CD4-positive, alpha-beta T cell treated with Interleukin-4 for 1 hour (primary cell): ENCODE measurements at regions not wholly inside any gene's neighbourhood (a gene's known extent, or its start where the extent isn't known, plus 50 kb on each side); places are given as distances from the start of the nearest gene placed in this dataset.
"Not testable (repeated sequence)": the region's sequence is repeated elsewhere in the genome, so short reads cannot be mapped to it uniquely, and the experiment has no call there.

Experiments
- DNase-seq, 2 donors: peaks; one replicate each; pipeline ENCODE4 v3.0.0-alpha.2; 2020 to 2022

DNA sequence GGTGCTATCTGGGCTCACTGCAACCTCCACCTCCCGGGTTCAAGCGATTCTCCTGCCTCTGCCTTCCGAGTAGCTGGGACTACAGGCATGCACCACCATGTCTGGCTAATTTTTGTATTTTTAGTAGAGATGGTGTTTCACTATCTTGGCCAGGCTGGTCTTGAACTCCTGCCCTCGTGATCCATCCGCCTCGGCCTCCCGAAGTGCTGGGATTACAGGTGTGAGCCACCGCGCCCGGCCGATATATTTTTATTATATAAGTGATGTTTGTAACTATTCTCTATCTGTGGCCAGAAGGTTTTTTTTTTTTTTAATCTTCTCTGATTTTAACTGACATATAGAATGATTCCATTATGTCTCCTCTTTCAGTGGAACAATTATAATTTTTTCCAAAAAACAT is 579.3 kb upstream of the CITED2 start:
- not testable (repeated sequence) for DNase-seq

DNA sequence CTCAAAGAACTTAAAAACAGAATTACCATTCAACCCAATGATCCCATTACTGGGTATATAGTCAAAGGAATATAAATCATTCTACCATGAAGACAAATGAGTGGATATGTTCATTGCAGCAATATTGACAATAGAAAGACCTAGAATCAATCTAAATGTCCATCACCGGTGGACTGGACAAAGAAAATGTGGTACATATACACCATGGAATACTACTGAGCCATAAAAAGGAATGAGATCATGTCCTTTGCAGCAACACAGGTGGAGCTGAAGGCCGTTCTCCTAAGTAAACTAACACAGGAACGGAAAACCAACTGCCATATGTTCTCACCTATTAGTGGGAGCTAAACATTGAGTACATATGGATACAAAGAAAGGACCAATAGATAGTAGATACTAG is 576.7 kb upstream of the CITED2 start:
- DNase-seq: no peak

DNA sequence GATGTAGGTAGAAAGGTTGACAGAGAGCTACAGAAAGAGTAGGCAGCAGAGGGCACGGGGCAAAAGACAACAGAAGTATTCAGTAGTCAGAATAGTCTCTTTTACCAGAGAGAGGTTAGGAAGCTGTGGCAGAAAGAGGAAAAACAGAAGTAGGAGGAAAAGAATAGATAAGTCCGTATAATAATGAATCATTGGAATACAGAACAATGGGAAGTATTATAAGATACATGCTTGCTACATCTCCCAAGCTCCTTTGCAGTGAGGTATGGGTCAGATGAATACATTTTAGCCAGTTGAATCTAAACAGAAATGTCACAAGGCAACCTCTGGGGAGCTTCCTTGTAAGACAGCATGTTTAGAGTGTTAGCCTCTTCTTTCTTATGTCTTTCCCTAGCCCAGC is 570.5 kb upstream of the CITED2 start:
- DNase-seq: no peak

DNA sequence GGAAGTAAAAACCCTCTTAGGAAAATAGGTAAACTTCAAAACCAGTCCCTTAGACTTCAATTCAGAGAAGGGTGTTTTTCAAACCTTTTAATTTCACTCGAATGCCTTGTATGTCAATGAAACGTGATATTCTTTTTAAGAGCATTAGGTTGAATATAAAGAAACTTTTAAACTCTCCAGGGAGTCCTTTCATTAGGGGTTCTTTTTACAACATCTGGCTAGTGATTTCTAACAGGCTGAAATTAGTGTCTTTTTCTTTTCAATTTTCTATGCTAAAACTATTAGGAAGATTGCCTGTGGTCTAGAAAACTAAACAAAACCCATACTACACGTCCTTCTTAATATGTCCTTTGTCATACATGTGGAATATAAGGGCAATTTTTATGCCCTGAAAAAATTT is 569.7 kb upstream of the CITED2 start:
- DNase-seq: no peak

DNA sequence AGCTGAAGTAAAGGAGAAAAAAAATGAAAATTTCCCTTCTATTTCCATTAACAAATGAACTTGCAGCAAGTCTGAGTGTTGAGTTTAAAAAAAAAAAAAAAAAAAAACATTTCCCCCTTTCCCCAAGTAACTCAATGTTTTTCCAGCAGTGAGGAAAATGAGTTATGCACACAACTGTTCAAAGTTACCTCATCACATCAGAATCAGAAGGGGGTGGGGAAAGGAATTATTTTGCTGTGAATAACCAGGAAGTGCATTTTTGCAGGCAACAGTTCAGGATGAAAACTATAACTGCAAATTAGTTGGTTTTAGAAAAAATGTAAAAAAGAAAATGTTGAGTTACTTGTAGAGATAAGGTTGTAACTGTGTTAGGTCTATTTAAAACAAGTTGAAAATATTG is 568.9 kb upstream of the CITED2 start:
- DNase-seq: no peak

DNA sequence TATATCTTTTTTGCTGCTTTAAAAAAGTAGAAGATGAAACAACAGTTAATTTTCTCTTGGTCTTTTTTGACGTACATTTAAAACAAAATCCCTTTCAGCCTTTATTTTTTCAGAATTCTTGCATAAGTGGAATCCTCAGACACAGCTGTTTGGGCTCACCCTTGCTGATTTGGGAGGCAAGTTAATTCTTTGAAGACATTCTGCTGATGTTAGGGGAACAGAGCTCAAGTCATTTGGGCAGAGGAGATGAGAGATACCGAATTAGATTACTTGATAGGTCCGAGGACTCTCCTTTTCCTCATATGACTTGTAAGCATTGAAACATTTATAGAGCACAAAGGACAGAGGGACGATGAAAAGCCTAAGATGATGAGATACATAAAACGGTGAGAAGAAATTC is 567.9 kb upstream of the CITED2 start:
- DNase-seq: no peak

DNA sequence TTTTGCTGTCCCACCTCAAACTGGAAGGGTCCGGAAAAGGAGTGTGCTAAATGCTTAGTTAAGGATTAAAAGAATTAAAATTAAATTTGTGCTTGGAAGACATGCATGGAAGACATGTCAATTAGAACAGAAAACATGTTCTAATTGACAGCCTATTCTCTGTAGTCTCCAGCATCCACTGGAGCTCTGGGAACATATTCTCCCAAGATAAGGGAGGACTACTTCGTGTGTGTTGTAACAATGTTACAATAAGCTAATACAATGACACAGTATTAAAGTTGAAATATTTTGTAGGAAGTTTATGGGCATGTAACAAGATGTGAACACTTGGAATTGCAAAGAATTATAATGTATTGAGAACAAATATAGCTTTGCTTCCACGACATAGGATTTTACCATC is 567.4 kb upstream of the CITED2 start:
- no peak for DNase-seq

DNA sequence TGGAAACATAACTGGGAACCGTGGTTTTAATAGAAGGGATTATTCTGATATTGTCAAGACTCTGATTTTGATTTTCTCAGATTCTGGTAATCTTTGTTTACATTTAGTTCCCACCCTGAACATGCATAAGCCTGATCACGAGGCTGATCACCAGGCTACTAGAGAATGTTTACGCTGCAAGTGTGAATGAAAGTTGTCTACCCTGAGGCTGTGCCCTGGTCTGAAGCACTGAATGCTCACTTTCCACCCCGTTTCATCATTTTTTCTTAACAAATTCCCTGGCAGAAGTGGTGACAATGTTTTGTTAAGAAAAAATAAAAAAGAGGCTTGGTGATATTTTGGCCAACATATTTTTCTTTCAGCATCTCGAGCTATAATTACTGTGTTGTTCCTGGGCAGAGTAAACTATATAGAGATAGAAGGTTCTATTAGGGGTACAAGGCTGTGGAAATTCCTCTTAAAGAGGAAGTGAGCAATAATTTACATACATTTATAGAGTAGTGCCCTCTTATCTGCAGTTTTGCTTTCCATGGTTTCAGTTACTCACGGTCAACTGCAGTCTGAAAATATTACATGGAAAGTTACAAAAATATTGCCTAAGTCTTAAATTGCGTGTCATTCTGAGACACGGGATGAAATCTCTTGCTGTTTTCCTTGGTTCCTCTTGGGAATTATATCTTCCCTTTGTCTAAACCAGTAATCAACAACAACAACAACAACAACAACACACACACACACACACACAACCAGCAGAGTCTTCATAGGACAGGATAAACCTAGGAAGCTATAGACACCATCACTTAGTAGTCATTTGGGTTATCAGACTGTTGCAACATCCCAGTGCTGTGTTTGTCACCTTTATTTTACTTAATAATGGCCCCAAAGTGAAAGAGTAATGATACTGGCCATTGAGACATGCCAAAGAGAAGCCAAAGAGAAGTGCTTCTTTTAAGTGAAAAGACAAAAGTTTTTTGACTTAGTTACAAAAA is 566.6 kb upstream of the CITED2 start:
- no peak for DNase-seq

DNA sequence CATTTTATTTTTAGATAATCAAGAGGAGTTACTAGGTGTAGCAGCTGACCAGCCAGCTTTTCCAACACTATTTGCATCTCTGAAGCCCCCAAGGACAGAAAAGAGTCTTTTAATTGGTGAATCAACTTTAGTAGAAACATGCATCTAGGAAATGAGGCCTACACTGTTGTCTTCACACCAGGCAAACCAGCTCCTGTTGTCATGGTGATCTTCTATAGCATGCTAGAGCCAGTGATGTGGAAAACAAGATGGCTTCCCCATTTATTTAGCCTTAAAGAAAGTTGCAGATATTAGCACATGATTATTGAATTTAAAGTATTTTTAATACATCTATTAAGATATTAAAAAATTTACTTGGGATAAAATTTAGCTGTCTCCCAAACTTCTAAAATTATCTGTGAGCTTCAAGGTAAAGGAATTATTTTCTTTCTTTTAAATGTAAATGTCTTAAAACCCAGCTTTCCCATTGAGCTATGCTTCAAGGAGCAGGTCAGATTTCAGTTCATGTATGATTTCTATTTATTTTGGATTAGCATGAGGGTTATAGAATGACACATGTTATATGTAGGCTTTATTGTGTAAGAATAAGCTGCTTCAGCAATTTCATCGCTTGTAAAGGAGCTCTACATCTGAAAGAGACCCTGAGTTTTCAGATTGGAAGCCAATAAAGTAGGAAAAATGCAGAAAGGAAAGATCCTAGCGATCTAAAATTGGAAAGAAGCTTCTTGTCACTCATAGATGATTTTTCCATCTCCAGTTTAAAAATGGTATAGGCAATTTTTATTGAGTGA is 564.9 kb upstream of the CITED2 start:
- DNase-seq: no peak

DNA sequence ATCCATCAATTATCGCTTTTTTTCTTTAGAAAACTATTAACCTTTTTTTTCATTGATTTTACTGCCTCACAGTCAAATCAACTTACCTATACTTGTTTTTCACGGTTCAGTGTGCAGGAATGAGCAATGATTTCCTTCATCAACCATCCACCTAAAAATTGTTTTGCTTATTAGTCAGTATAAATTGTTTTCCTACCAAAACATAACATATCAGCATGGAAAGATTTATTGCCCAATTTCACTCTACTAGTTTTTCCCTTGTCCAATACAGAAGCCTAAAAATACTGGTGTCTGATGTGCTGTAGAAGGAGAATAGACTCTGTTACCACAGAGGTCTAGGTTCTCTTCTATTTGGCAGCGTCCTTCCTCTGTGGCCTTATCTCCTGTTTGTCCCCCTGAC is 558.2 kb upstream of the CITED2 start:
- no peak for DNase-seq

DNA sequence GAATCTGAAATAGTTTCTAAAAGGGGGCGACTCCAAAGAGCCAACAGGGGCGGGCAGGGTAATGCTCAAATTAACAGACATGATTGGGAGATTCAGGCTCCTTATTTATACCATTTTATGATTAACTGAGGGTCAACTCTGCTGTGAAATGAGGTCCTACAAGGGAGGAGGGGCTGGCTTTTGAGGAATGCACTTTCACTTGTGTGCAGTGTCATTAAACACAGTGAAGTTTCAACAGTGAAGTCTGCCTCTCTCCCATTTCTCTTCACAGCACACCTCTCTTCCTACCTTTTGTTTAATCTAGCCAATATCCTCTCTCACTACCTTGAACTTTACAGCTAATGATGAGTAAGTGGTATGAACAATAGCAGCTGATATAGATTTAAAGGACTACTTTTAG is 557.3 kb upstream of the CITED2 start:
- DNase-seq: no peak

DNA sequence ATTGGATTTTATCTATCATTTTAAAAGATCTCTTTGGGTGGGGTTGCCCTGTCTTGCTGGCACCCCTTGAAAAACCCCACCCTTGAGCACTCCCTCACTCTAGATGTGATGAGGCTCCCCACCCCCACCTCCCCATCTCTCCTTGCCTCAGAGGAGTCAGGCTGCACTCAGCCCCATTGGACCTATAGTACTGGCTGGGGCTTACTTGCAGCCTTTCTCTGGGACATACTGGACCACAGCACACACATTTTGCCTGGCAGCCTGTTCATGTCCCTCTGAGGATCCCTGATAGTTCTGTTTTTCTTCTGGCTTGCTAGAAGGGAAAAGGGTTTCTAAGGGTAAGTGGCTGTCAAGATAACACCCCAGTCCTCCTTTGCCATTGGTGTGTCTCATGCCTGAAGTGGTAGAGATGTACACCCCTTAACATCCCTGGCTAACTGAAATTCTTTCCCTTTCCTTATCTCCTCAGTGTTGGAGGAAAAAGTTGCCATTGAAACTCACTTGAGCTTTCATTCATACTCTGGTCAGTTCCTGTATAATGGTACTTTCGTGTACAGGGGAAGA is 553.4 kb upstream of the CITED2 start:
- no peak for DNase-seq

DNA sequence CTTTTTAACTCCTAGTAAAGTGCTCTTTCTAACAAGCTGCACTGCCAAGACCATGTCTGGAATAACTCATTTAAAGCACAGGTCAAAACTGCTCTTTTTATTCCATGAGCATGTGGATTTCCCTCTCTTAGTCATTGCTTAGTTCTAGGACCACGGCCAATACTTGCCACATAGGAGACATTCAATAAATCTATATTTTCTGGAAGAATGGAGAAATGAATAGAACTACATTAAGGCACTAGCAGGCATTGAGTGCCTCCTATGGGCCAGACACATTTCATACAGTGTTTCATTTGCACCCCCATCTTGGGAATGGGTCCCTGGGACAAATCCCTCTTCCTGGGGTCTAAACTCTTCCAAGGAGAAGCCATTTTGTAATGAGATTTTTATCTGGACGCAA is 552.8 kb upstream of the CITED2 start:
- no peak for DNase-seq

DNA sequence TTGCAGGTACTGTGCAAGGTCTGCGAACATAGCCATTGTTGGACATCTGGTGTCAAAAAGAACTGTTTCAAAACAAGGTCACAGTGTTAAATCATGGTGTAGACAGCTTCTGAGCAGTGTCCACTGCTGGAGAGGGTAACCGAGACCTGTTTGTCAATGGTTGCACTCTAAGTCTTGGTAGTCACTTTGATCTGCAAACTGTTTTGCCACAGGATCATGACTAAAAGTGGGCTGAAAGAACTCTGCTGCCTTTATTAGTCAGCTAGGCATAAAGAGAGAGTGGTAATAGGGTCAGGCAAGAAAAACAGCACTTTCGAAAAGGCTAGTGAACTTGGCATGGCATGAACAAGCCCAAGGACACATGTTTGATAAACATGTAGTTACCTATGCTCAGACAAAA is 552.3 kb upstream of the CITED2 start:
- no peak for DNase-seq

DNA sequence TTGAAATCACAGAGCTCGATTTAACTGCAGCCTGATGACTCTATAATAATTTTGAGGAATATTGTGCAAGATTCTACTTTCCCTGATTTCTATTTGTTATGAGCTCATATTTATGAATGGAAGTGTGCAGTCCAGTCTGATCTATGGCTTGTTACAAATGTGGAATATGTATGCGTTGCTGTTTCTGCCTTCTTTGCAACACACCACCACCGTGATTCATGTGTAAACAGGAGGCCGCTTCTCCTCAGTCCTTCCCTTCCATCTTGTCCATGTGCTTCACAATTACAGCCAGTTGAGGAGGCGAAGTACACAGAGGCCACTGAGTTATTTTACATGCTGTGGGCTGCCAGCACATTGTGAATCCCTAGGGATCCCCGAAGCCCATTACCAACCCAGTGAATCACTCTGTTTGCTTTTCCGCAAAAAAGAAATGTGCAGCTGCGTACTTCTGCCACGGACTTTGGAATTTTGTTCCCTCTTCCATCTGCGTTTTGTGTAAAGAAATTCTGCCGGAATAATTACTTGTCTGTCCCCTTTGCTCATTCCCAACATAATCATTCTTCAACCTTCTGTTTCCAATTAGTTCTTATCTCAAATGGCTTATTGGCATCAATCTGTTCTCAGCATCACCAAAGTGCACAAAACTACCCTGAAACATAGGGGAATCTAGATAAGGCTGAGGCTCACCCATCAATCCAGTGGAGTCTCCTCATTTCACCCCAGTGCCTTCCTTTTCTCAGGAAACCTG is 551.6 kb upstream of the CITED2 start:
- no peak for DNase-seq

DNA sequence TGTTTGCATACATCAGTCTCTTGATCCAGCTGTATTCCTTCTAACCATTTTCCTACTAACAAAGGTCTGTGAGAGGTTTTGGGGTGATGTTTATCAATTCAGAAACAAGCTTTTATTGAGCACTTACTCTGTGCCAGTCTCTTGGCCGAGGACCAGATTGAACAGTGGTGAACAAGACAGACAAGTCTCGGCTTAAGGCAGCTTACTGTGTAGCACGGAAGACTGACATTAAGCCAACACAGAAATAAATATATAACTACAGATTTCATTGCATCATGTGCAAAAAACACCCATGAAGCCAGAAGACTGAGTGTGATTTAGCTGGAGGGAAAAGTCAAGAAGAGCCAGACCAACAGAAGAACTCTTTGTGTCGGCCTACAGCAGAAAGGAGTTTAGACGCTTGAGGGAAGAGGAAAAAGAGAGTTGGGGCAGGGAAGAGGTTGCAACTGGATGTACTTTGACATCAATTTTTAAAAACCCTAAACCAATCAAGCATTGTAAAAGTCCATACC is 549.6 kb upstream of the CITED2 start:
- DNase-seq: no peak

DNA sequence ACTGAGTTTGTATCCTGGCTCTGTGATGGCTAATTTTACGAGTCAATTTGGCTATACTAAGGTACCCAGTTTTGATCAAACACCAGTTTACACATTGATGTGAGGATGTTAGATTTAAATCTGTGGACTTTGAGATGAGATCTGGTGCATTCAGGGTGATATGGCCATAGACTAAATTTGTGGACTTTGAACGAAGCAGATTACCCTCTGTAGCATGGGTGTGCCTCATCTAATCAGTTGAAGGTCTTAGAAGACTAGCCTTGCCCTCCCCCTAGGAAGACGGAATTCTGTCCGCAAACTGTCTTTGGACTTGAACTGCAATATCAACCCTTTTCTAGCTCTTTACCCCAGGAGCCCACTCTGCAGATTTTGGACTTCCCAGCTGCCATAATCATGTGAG is 547.8 kb upstream of the CITED2 start:
- no peak for DNase-seq

DNA sequence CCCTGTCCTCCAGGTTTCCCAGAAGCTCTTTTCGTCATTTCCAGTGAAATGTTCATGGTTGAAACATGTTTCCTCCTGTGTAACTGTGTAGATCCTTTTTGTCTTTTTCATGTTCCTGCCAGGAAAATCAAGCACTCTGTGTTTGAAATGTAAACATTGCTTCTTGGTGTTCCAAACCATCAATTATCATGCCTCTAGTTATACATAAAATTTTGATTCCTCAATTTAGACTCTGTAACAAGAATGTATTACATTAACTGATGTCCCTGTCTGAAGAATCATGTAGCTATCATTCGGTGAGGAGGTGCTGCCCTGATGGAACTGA is 546.3 kb upstream of the CITED2 start:
- no peak for DNase-seq

DNA sequence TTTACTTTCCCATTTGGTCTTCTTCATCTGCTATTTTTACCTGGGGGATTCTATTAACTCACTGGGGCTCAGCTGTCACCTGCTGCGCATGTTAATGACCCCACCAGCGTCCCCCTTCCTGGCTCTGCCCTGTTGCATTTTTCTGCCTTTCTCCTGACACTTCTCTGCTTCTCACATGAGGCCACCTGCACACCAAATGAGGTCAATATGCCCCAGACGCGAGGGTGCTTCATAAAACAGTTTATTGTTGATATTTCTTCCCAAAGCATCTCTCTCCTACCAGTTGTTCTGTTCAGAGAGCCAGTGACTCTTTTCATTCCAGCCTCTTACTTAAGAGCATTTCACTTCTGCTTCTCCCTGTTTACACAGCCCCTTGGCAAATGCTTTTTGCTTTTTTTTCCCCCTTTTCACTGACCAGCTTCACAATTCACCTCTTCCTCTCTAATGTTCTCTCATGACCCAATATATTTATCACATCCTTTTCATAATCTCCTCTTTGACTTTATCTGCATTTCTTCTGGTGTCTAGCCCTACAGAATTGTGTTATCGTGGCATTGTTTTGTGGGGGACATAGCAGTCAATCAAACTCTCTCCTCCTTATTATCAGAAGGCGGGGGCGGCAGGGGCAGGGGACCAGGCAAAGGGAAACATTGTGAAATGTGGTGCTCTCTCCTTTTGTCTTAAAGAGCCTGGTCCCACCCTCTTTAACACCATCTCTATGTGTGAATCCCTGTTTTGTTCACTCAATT is 545.8 kb upstream of the CITED2 start:
- DNase-seq: no peak

DNA sequence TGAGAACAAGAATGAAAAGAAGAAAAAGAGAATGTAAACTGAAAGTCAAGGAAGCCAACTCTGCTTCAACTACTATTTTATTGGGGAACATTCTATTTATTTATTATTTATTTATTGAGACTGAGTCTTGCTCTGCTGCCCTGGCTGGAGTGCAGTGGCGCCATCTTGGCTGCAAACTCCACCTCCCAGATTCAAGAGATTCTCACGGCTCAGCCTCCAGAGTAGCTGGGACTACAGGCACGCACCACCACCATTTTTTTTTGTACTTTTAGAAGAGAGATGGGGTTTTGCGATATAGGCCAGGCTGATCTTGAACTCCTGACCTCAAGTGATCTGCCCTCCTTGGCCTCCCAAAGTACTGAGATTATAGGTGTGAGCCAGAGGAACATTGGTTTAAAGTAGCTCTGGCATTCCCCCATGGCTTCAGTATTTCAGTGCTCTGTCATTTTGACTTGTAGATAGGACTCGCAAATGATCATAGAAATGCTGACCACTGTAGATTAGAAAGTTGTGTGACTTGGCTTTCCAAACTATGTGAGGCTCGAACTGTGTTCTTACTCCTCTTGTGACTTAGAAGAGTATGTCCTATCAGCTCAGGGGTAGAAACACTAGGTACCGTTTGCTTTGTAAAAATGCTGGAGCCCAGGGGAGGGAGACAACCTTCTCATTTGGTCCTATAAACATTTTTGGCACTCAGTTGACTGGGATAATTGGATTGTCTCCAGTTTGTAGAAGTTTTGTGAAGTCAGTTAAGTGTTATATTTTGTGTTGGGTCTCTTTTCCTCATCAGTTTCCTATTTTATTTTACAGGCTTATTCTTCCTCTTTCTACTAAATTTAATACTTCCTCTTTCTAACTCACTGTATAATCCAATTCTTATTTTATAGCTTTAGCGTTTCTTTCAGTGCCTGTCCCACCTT is 544.9 kb upstream of the CITED2 start:
- DNase-seq: no peak
